COLO668 (cell line): ENCODE measurements at regions not wholly inside any gene's neighbourhood (a gene's known extent, or its start where the extent isn't known, plus 50 kb on each side); places are given as distances from the start of the nearest gene placed in this dataset.

Experiments
- DNase-seq: peaks from one replicate; lab custom pipeline; 2025; ENCODE audit not compliant: unreplicated experiment; lab: John Stamatoyannopoulos, UW

GRCh38 chr5:3883040-3883439 lies 287.4 kb downstream of the IRX1 start:
- no peak for DNase-seq

GRCh38 chr5:3886524-3887451 lies 291.2 kb downstream of the IRX1 start:
- DNase-seq, result no peak

GRCh38 chr5:3888310-3888709 lies 292.7 kb downstream of the IRX1 start:
- DNase-seq, result no peak

GRCh38 chr5:3889412-3890142 lies 293.9 kb downstream of the IRX1 start:
- DNase-seq, result no peak

- no peak for DNase-seq
Measured at GRCh38 chr5:3891113-3891512, 295.5 kb downstream of the IRX1 start.

- DNase-seq, result no peak
Measured at GRCh38 chr5:3893527-3893926, 297.9 kb downstream of the IRX1 start.

- no peak for DNase-seq
Measured at GRCh38 chr5:3893975-3894374, 298.3 kb downstream of the IRX1 start.

GRCh38 chr5:3896098-3896497 lies 300.5 kb downstream of the IRX1 start:
- no peak for DNase-seq

GRCh38 chr5:3899093-3899492 lies 303.5 kb downstream of the IRX1 start:
- no peak for DNase-seq

- no peak for DNase-seq
Measured at GRCh38 chr5:3904584-3904983, 309.0 kb downstream of the IRX1 start.

GRCh38 chr5:3905031-3905430 lies 309.4 kb downstream of the IRX1 start:
- DNase-seq, result no peak

- DNase-seq, result no peak
Measured at GRCh38 chr5:3905521-3905920, 309.9 kb downstream of the IRX1 start.

- DNase-seq, result no peak
Measured at GRCh38 chr5:3911111-3911510, 315.5 kb downstream of the IRX1 start.

- DNase-seq, result no peak
Measured at GRCh38 chr5:3911773-3912172, 316.1 kb downstream of the IRX1 start.

- DNase-seq, result no peak
Measured at GRCh38 chr5:3912790-3913189, 317.2 kb downstream of the IRX1 start.

- no peak for DNase-seq
Measured at GRCh38 chr5:3913279-3913678, 317.6 kb downstream of the IRX1 start.

GRCh38 chr5:3925022-3925421 lies 329.4 kb downstream of the IRX1 start:
- DNase-seq, result no peak

- DNase-seq, result no peak
Measured at GRCh38 chr5:3925935-3926334, 330.3 kb downstream of the IRX1 start.

GRCh38 chr5:3929799-3930198 lies 334.2 kb downstream of the IRX1 start:
- DNase-seq, result no peak

- DNase-seq, result no peak
Measured at GRCh38 chr5:3931976-3932375, 336.3 kb downstream of the IRX1 start.

GRCh38 chr5:3933536-3933935 lies 337.9 kb downstream of the IRX1 start:
- DNase-seq, result no peak

- no peak for DNase-seq
Measured at GRCh38 chr5:3933966-3934365, 338.3 kb downstream of the IRX1 start.
